ENCODE measurements at regions not wholly inside any gene's neighbourhood (a gene's known extent, or its start where the extent isn't known, plus 50 kb on each side); places are given as distances from the start of the nearest gene placed in this dataset.

DNA sequence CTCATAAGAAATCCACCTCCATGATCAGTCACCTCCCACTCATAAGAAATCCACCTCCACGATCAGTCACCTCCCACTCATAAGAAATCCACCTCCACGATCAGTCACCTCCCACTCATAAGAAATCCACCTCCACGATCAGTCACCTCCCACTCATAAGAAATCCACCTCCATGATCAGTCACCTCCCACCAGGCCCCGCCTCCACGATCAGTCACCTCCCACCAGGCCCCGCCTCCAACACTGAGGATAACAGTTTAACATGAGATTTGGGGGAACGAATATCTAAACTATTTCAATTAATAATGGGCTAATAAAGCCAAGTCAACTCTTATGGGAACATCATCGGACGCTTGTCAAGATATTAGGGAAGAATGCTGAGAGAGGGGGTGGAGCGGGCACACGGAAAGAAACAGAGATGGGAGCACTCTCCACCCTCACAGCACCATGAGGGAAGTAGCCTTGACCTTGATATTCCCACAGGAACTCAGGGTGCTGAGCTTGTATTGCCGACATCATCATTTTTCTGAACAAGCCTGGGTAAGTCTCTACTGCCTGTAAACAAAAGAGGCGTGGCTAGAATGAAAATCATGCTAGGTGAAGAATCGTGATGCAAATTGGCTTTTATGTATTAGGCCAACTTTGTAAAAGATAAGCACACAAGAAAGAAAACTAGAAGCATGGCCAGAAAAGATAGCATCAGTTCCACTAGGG is 303.5 kb upstream of the KLF6 start:
- no peak overlapping the region for H3K27ac ChIP-seq
- no peaks in the 10 kb centered on the region for H3K27me3 ChIP-seq
- H3K4me1 ChIP-seq: no peaks in the 10 kb centered on the region
- H4K20me1 ChIP-seq: no peaks in the 10 kb centered on the region
- H3K36me3 ChIP-seq: no peaks in the 10 kb centered on the region
- H3K4me2 ChIP-seq: no peak overlapping the region
- H3K9ac ChIP-seq: no peak overlapping the region
- no peaks in the 10 kb centered on the region for H3K9me3 ChIP-seq
- no peak overlapping the region for H3K4me3 ChIP-seq
- no peak for TF ChIP-seq Cebpa-rat (IDR thresholded peaks at IDR 0.05)

DNA sequence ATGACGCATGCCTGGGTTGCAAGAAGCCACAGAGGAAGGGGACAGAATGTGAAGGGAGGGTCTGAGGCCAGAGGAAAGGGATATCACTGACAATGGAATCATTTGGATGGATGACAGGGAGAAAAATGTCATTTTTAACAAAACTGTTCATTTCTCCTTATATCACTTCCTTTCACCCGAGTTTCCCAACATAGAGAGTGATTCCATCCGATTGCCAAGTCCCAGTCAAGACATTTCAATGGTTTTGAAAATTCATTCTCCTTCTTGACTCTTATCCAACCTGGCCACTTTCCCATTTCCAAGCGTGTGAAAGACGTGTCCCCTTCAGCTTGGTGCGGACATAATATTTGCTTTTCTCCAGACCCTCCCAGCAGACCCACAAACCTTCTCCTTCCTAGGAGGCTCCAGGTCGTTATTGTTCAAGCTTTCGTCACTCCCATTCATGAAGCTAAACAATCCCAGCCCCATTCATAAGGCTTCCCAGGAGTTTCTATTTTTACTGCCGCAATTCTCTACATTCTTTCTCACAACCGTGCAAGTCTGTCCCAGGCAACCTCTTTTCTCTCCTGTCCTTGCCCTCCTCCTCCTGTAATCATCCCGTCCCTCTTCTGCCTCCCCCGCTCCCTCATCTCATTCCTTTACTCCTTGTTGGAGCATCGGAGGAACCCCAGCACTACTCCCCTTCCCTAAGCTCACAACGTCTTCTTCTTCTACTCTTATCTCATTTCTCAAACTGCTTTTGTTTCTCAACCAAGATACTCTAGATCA is 301.3 kb upstream of the KLF6 start:
- no peak overlapping the region for H3K27ac ChIP-seq
- no peak overlapping the region for H3K9ac ChIP-seq
- no peak for TF ChIP-seq Cebpa-rat (IDR thresholded peaks at IDR 0.05)
- H3K9me3 ChIP-seq: no peaks in the 10 kb centered on the region
- H3K27me3 ChIP-seq: no peaks in the 10 kb centered on the region
- no peak overlapping the region for H3K4me2 ChIP-seq
- no peaks in the 10 kb centered on the region for H3K36me3 ChIP-seq
- no peaks in the 10 kb centered on the region for H3K4me1 ChIP-seq
- no peak overlapping the region for H3K4me3 ChIP-seq
- H4K20me1 ChIP-seq: no peaks in the 10 kb centered on the region

DNA sequence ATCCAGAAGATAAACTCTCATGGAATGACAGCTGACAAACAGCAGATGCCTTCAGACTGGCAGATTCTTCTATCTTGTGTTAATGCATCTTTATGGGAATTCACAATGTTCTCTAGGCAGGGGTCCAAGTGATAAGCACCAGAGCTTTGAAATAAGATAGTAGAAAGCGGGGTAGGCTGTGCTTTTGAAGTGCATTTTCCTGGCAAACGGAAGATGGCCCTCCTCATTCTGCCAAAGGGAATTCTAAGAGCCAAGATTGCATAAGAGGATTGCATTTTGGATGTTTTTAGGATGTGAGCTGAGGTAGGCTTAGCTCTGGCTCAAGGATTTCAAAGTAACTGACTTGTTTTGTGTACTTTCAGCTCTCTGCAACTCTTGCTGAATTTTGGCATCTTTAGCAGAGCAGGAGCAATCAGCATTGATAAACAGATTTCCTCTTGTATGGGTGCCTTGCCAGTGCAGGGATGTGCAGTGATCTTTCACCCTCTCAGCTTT is 298.5 kb upstream of the KLF6 start:
- Histone ChIP-seq H3K9ac (no peak overlapping the region), H3K36me3 (no peaks in the 10 kb centered on the region), H3K4me2 (no peak overlapping the region), H3K4me3 (no peak overlapping the region), H3K27ac (no peak overlapping the region), H3K27me3 (no peaks in the 10 kb centered on the region), H4K20me1 (no peaks in the 10 kb centered on the region), H3K4me1 (0 out of 2 replicates have a peak, but pooled peaks cover 4% of the 10 kb centered on the region), H3K9me3 (no peaks in the 10 kb centered on the region)
- no peak for TF ChIP-seq Cebpa-rat (IDR thresholded peaks at IDR 0.05)

DNA sequence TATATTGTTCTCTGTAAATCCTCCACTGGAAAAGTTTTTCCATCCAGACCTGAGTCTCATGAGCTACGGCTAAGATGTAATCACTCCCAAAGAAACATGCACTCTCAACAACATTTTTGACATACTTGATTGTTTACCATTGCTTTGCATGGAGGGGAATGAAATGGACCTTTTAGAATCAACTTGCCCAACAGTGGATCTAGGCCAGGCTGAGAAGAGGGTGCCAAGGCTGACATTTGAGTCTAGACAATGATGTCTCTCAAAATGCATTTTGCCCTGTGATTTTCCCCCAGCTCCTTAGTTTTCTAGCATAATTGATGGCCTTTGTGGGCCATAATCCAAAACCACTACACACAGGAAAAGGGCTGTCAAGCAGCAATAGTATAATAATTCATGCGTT is 297.9 kb upstream of the KLF6 start:
- Histone ChIP-seq H4K20me1 (no peaks in the 10 kb centered on the region), H3K4me3 (no peak overlapping the region), H3K27me3 (no peaks in the 10 kb centered on the region), H3K36me3 (no peaks in the 10 kb centered on the region), H3K9me3 (no peaks in the 10 kb centered on the region), H3K4me2 (no peak overlapping the region), H3K27ac (no peak overlapping the region), H3K4me1 (0 out of 2 replicates have a peak, but pooled peaks cover 4% of the 10 kb centered on the region), H3K9ac (no peak overlapping the region)
- TF ChIP-seq Cebpa-rat (IDR thresholded peaks at IDR 0.05): no peak

DNA sequence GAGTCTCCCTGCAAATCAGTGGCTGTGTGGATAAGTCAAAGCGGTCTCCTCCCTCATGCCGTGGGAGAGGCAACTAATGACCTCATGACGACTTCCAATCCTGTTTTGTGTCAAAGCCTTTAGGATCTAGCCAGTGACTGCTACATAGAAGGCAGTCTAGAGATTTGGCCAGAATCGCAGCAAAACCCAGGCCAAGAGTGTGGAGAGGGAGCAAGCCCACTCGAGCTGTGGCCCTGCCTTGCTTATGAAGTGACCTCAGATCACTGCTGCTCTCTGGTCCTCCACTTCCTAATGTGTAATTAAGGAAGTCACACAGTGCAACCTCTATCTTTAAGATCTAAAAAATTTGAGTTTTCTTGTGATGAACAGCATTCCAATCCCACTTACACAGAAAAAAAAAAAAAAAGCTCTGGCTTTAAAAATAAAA is 296.7 kb upstream of the KLF6 start:
- Histone ChIP-seq H3K4me3 (no peak overlapping the region), H3K4me1 (0 out of 2 replicates have a peak, but pooled peaks cover 4% of the 10 kb centered on the region), H3K9ac (no peak overlapping the region), H3K4me2 (no peak overlapping the region), H3K9me3 (no peaks in the 10 kb centered on the region), H4K20me1 (no peaks in the 10 kb centered on the region), H3K36me3 (no peaks in the 10 kb centered on the region), H3K27ac (no peak overlapping the region), H3K27me3 (no peaks in the 10 kb centered on the region)
- no peak for TF ChIP-seq Cebpa-rat (IDR thresholded peaks at IDR 0.05)

DNA sequence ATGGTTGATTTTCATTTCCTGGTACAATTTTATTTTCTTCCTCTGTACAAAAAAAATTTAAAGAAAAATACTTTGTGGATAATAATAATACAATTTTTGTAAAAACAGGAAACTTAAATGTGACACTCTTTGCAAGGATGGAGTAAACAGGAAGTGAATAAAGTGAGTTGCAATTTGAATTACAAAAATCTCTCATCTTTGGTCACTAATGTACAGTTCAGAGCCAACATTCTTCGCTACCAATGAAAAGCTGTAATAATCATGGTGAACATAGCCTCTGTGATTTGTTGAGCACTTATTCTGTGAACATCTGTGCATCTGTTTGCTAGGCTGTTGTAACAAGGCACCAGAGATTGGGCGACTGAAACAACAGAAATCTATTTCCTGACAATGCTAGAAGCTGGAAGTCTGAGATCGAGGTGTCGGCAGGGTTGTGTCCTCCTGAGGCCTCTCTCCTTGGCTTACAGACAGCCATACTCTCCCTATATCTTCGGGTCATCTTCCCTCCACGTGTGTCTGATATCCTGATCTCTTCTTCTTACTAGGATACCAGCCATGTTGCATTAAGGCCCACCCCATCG is 295.3 kb upstream of the KLF6 start:
- no peaks in the 10 kb centered on the region for H4K20me1 ChIP-seq
- H3K27me3 ChIP-seq: no peaks in the 10 kb centered on the region
- H3K4me2 ChIP-seq: no peak overlapping the region
- no peak overlapping the region for H3K4me3 ChIP-seq
- no peak overlapping the region for H3K27ac ChIP-seq
- no peak for TF ChIP-seq Cebpa-rat (IDR thresholded peaks at IDR 0.05)
- no peaks in the 10 kb centered on the region for H3K9me3 ChIP-seq
- H3K9ac ChIP-seq: no peak overlapping the region
- no peaks in the 10 kb centered on the region for H3K36me3 ChIP-seq
- H3K4me1 ChIP-seq: 0 out of 2 replicates have a peak, but pooled peaks cover 4% of the 10 kb centered on the region

DNA sequence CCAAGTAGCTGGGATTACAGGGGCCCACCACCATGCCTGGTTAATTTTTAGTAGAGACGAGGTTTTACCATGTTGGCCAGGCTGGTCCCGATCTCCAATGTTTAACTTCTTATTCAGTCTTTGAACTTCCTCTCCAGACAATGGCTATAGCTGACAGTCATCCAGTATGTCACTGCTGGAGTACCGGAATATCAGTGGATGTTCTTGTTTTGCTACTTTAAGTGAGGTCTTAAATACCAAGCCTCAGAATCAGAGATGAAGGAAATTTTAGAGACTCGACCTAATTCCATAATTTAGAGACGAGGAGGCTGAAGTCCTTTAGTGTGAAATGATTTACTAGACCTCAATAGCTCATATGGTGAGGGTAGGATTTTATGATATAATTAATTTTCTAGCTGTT is 294.8 kb upstream of the KLF6 start:
- Histone ChIP-seq H3K4me3 (no peak overlapping the region), H3K27me3 (no peaks in the 10 kb centered on the region), H4K20me1 (no peaks in the 10 kb centered on the region), H3K27ac (no peak overlapping the region), H3K36me3 (no peaks in the 10 kb centered on the region), H3K9me3 (no peaks in the 10 kb centered on the region), H3K4me2 (no peak overlapping the region), H3K4me1 (peaks cover 8% of the 10 kb centered on the region; the same call in 1 of the 2 replicates), H3K9ac (no peak overlapping the region)
- TF ChIP-seq Cebpa-rat (IDR thresholded peaks at IDR 0.05): no peak

DNA sequence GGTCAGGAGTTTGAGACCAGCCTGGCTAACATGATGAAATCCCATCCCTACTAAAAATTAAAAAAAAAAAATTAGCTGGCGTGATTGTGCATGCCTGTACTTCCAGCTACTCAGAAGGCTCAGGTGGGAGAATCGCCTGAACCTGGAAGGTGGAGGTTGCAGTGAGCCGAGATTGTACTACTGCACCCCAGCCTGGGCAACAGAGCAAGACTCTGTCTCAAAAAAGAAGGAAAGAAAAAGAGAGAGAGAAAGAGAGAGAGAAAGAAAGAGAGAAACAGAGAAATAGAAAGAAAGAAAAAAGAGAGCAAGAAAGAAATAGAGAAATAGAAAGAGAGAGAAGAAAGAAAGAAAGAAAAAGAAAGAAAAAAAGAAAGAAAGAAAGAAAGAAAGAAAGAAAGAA is 292.8 kb upstream of the KLF6 start:
- Histone ChIP-seq H3K27ac (no peak overlapping the region), H3K4me2 (no peak overlapping the region), H3K27me3 (no peaks in the 10 kb centered on the region), H3K36me3 (no peaks in the 10 kb centered on the region), H4K20me1 (no peaks in the 10 kb centered on the region), H3K9me3 (no peaks in the 10 kb centered on the region), H3K9ac (no peak overlapping the region), H3K4me1 (peaks cover 11% of the 10 kb centered on the region; the same call in 1 of the 2 replicates), H3K4me3 (no peak overlapping the region)
- no peak for TF ChIP-seq Cebpa-rat (IDR thresholded peaks at IDR 0.05)

DNA sequence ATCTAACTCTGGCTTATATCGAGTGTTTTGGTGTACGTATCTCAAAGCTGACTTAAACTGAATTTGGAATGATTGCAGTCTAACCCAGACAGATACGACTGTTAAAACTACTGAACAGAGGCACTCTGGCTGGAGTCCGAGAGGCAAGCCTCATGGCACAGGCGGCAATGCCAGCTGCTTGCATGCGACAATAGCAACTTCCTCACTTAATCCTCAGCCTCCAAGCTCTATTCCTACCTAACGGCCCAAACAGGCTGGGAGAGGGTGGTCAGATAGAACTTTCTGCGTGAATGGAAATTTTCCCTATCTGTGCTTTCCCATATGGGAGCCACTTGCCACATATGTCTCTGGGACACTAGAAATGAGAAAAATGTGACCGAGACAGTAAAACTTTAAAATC is 292.0 kb upstream of the KLF6 start:
- Histone ChIP-seq H3K27ac (no peak overlapping the region), H3K4me2 (no peak overlapping the region), H4K20me1 (no peaks in the 10 kb centered on the region), H3K36me3 (no peaks in the 10 kb centered on the region), H3K27me3 (no peaks in the 10 kb centered on the region), H3K9ac (no peak overlapping the region), H3K4me1 (peaks cover 11% of the 10 kb centered on the region; the same call in 1 of the 2 replicates), H3K4me3 (no peak overlapping the region), H3K9me3 (no peaks in the 10 kb centered on the region)
- TF ChIP-seq Cebpa-rat (IDR thresholded peaks at IDR 0.05): no peak

DNA sequence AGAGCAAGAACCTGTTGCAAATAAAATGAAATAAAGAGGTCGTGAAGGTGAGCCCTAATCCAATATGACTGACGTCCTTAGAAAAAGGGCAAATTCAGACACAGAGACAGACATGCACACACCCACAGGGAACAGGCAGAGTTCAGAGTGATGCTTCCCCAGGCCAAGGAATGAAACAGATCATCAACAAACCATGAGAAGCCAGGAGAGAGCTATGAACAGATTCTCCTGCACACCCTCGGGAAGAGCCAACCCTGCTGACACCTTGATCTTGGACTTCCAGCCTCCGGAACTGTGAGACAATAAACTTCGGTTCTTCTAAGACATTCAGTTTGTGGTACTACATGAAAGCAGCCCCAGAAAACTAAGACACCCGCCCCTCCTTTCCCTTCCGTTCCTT is 290.4 kb upstream of the KLF6 start:
- no peaks in the 10 kb centered on the region for H3K27me3 ChIP-seq
- TF ChIP-seq Cebpa-rat (IDR thresholded peaks at IDR 0.05): no peak
- no peaks in the 10 kb centered on the region for H3K36me3 ChIP-seq
- H3K9ac ChIP-seq: no peak overlapping the region
- no peak overlapping the region for H3K4me3 ChIP-seq
- peaks cover 9% of the 10 kb centered on the region; the same call in 1 of the 2 replicates for H3K4me1 ChIP-seq
- no peaks in the 10 kb centered on the region for H3K9me3 ChIP-seq
- H3K4me2 ChIP-seq: no peak overlapping the region
- no peaks in the 10 kb centered on the region for H4K20me1 ChIP-seq
- no peak overlapping the region for H3K27ac ChIP-seq
